ENCODE measurements at regions not wholly inside any gene's neighbourhood (a gene's known extent, or its start where the extent isn't known, plus 50 kb on each side); places are given as distances from the start of the nearest gene placed in this dataset.

- no peak overlapping the region for H3K4me3 ChIP-seq (ENCODE audit: low read length)
- H3K9me3 Mint-ChIP-seq, result no peaks in the 10 kb centered on the region
- no peaks in the 10 kb centered on the region for H3K27me3 ChIP-seq (ENCODE audit: control insufficient read depth, insufficient read depth, low read length, poor library complexity, severe bottlenecking)
- peaks cover 4% of the 10 kb centered on the region for H3K4me1 ChIP-seq (ENCODE audit: control insufficient read depth, insufficient read depth, low read length)
- no peaks in the 10 kb centered on the region for H3K36me3 Mint-ChIP-seq (ENCODE audit: low read depth)
- 92 to 94% methylated on average over 2 to 5 of the region's 5 CpGs for WGBS, 2 experiments (ENCODE audit: insufficient coverage in 1 of 2, insufficient read length in 1 of 2)
- H3K27ac Mint-ChIP-seq, result no peak overlapping the region
- no peak for TF ChIP-seq CTCF (conservative IDR thresholded peaks at IDR 0.05)
- no peaks in the 10 kb centered on the region for H3K9me3 ChIP-seq (ENCODE audit: control insufficient read depth, low read length)
- no peaks in the 10 kb centered on the region for H3K27me3 Mint-ChIP-seq (ENCODE audit: insufficient read depth)
- no peak for DNase-seq
- H3K27ac ChIP-seq (ENCODE audit: low read depth, low read length), result no peak overlapping the region
- no peak overlapping the region for H3K4me3 Mint-ChIP-seq
- no peaks in the 10 kb centered on the region for H3K36me3 ChIP-seq (ENCODE audit: control insufficient read depth, insufficient read depth, low read length)
- H3K4me1 Mint-ChIP-seq, result peaks cover 20% of the 10 kb centered on the region
- no peak overlapping the region for H3K9ac ChIP-seq (ENCODE audit: extremely low read depth, low read length, poor library complexity, severe bottlenecking)
Measured at GRCh38 chr5:8773046-8773615, 772.7 kb downstream of the SEMA5A start.

- H3K9me3 Mint-ChIP-seq, result peaks cover 3% of the 10 kb centered on the region
- H3K4me3 ChIP-seq (ENCODE audit: low read length), result no peak overlapping the region
- WGBS, 2 experiments (ENCODE audit: insufficient coverage in 1 of 2, insufficient read length in 1 of 2), result 85 to 89% methylated on average over 2 of the region's 2 CpGs
Measured at GRCh38 chr5:8784692-8785091, 761.2 kb downstream of the SEMA5A start.

GRCh38 chr5:8788246-8788645 lies 757.6 kb downstream of the SEMA5A start:
- H3K27ac ChIP-seq (ENCODE audit: low read depth, low read length), result no peak overlapping the region
- Mint-ChIP-seq H3K9me3 (peaks cover 8% of the 10 kb centered on the region), H3K27ac (no peak overlapping the region), H3K27me3 (ENCODE audit: insufficient read depth) (no peaks in the 10 kb centered on the region), H3K4me1 (no peaks in the 10 kb centered on the region), H3K36me3 (ENCODE audit: low read depth) (no peaks in the 10 kb centered on the region), H3K4me3 (no peak overlapping the region)
- no peak overlapping the region for H3K9ac ChIP-seq (ENCODE audit: extremely low read depth, low read length, poor library complexity, severe bottlenecking)
- no peaks in the 10 kb centered on the region for H3K9me3 ChIP-seq (ENCODE audit: control insufficient read depth, low read length)
- WGBS, 2 experiments (ENCODE audit: insufficient coverage in 1 of 2, insufficient read length in 1 of 2), result 86% methylated on average over 3 of the region's 3 CpGs; no CpG with 5 or more reads in 1 of the 2 experiments
- no peaks in the 10 kb centered on the region for H3K36me3 ChIP-seq (ENCODE audit: control insufficient read depth, insufficient read depth, low read length)
- DNase-seq, result no peak
- no peak overlapping the region for H3K4me3 ChIP-seq (ENCODE audit: low read length)
- no peak for TF ChIP-seq CTCF (conservative IDR thresholded peaks at IDR 0.05)
- no peaks in the 10 kb centered on the region for H3K27me3 ChIP-seq (ENCODE audit: control insufficient read depth, insufficient read depth, low read length, poor library complexity, severe bottlenecking)
- no peaks in the 10 kb centered on the region for H3K4me1 ChIP-seq (ENCODE audit: control insufficient read depth, insufficient read depth, low read length)

More at GRCh38 chr5:8784692-8785091, 761.2 kb downstream of the SEMA5A start:
- Histone ChIP-seq H3K27me3 (ENCODE audit: control insufficient read depth, insufficient read depth, low read length, poor library complexity, severe bottlenecking) (no peaks in the 10 kb centered on the region), H3K36me3 (ENCODE audit: control insufficient read depth, insufficient read depth, low read length) (no peaks in the 10 kb centered on the region), H3K9ac (ENCODE audit: extremely low read depth, low read length, poor library complexity, severe bottlenecking) (no peak overlapping the region), H3K27ac (ENCODE audit: low read depth, low read length) (no peak overlapping the region), H3K9me3 (ENCODE audit: control insufficient read depth, low read length) (no peaks in the 10 kb centered on the region), H3K4me1 (ENCODE audit: control insufficient read depth, insufficient read depth, low read length) (no peaks in the 10 kb centered on the region)
- Mint-ChIP-seq H3K27ac (no peak overlapping the region), H3K36me3 (ENCODE audit: low read depth) (no peaks in the 10 kb centered on the region), H3K27me3 (ENCODE audit: insufficient read depth) (no peaks in the 10 kb centered on the region), H3K4me3 (no peak overlapping the region), H3K4me1 (no peaks in the 10 kb centered on the region)
- no peak for TF ChIP-seq CTCF (conservative IDR thresholded peaks at IDR 0.05)
- no peak for DNase-seq

Data from endodermal cell (in vitro differentiated cells).